ENCODE measurements at regions not wholly inside any gene's neighbourhood (a gene's known extent, or its start where the extent isn't known, plus 50 kb on each side); places are given as distances from the start of the nearest gene placed in this dataset.

DNA sequence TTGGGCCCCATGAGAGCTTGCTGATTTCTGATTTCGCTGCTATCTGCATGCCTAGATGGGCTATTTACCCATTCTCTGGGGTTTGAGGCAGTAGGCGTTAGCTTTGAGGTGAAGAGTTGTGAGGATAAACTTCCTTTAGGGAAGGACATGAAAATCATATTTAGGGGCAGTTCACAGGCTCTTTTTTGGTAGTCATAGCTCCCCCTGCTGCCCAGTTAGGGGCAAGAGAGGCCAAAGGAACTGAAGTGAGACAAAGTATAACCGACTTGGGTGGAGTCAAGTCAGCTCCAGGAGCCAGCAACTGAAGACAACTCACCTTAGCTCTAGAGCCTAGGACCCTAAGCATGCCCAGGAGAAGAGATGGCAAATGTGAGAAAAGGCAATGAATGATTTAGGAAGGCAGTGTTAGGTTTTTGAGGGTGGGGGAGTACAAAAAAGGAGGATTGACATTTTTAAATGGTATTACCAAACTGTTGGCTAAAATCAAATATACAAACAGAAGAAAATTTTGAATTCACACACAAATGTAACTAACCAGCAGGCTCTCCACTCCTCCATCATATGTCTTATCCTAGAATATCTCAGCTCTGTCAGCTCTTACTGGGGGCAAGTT, 625.2 kb downstream of the LMO4 start:
- intact Hi-C loops (cut with micrococcal nuclease) = loop anchor here (1.0 to 10.0 kb wide), 3 partner anchors 629 to 819 kb away; partner anchors contain the start of gene LMO4
- H3K4me3 Mint-ChIP-seq = no peak overlapping the region
- peak; percentile 49 for ATAC-seq
- POLR2A ChIA-PET = interaction anchor here (1.1 kb wide), 1 partner anchor 625 kb away, joined by 3 read pairs; the partner anchor contains the start of gene LMO4
- peak; percentile 62 for TF ChIP-seq CTCF (IDR thresholded peaks at IDR 0.05)
- H3K4me1 Mint-ChIP-seq (ENCODE audit: low read depth) = no peaks in the 10 kb centered on the region
- H3K36me3 Mint-ChIP-seq (ENCODE audit: low read depth) = no peaks in the 10 kb centered on the region
- CTCF ChIA-PET = interaction anchor here (0.7 to 4.2 kb wide), 22 partner anchors 9 to 822 kb away, joined by 3 to 46 read pairs (median 4); no protein-coding TSS in a partner anchor
- peak; percentile 62 for DNase-seq
- no peak overlapping the region for H3K27ac Mint-ChIP-seq
- peaks cover 11% of the 10 kb centered on the region for H3K27me3 Mint-ChIP-seq
- H3K9me3 Mint-ChIP-seq = no peaks in the 10 kb centered on the region

DNA sequence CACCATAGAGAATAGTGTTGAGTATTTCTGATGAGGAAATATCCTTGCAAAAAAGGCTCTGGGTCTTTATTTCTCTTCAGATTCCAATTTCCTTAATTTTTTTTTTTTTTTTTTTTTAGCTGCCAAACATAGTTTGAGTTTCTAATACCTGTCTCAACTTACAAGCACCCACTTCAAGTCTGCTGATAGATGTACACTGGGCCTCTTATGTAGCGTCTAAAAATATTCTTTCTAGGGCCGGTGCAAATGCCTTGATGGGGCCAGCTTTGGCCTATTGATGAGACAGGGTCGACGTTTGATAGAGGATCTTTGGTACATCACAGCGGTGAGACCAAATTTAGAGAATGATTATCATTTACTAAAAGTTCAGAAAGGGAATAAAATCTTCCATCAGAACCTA, 626.4 kb downstream of the LMO4 start:
- ChIA-PET CTCF (interaction anchor here (1.4 to 4.2 kb wide), 5 partner anchors 11 to 824 kb away, joined by 3 to 46 read pairs (median 20); no protein-coding TSS in a partner anchor), POLR2A (no interaction called here)
- intact Hi-C loops (cut with micrococcal nuclease) = loop anchor here (10.0 kb wide), 2 partner anchors 630 to 820 kb away; partner anchors contain the start of gene LMO4
- Mint-ChIP-seq H3K4me1 (ENCODE audit: low read depth) (no peaks in the 10 kb centered on the region), H3K27ac (no peak overlapping the region), H3K9me3 (no peaks in the 10 kb centered on the region), H3K36me3 (ENCODE audit: low read depth) (no peaks in the 10 kb centered on the region), H3K4me3 (no peak overlapping the region), H3K27me3 (peaks cover 7% of the 10 kb centered on the region)
- no peak for ATAC-seq
- DNase-seq = no peak
- TF ChIP-seq CTCF (IDR thresholded peaks at IDR 0.05) = no peak

- TF ChIP-seq CTCF (IDR thresholded peaks at IDR 0.05) = no peak
- ChIA-PET POLR2A (no interaction called here), CTCF (no interaction called here)
- no peaks in the 10 kb centered on the region for H3K9me3 Mint-ChIP-seq
- no peaks in the 10 kb centered on the region for H3K36me3 Mint-ChIP-seq (ENCODE audit: low read depth)
- intact Hi-C loops (cut with micrococcal nuclease) = loop anchor here (10.0 kb wide), 2 partner anchors 631 to 821 kb away; partner anchors contain the start of gene LMO4
- DNase-seq (no peak), ATAC-seq (no peak)
- no peak overlapping the region for H3K27ac Mint-ChIP-seq
- H3K27me3 Mint-ChIP-seq = peaks cover 7% of the 10 kb centered on the region
- no peaks in the 10 kb centered on the region for H3K4me1 Mint-ChIP-seq (ENCODE audit: low read depth)
- H3K4me3 Mint-ChIP-seq = no peak overlapping the region
Measured at GRCh38 chr1:87956072-87956471, 627.4 kb downstream of the LMO4 start.

DNA sequence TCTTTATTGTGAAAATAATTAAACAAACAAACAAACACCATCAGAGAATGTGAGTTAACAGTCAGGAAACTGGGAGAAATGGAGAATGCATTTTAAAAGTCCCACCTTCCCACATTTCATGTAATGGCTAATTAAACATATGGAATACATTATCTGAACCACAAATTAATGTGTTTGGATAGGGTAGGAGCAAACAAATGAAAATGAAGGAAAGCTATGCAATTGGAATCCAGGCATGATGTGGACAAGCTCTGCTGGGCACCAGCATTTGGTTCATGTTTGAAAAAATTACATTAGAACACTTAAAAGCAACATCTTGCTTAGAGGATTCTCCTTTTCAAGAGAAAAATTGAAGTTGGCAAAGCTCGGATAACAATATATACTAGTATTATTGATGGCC, 628.1 kb downstream of the LMO4 start:
- Mint-ChIP-seq H3K4me3 (no peak overlapping the region), H3K27ac (no peak overlapping the region), H3K36me3 (ENCODE audit: low read depth) (no peaks in the 10 kb centered on the region), H3K27me3 (peaks cover 5% of the 10 kb centered on the region), H3K4me1 (ENCODE audit: low read depth) (no peaks in the 10 kb centered on the region), H3K9me3 (no peaks in the 10 kb centered on the region)
- intact Hi-C loops (cut with micrococcal nuclease) = loop anchor here (10.0 kb wide), 2 partner anchors 632 to 822 kb away; partner anchors contain the start of gene LMO4
- DNase-seq (no peak), ATAC-seq (no peak)
- POLR2A ChIA-PET = no interaction called here
- CTCF ChIA-PET = no interaction called here
- no peak for TF ChIP-seq CTCF (IDR thresholded peaks at IDR 0.05)

DNA sequence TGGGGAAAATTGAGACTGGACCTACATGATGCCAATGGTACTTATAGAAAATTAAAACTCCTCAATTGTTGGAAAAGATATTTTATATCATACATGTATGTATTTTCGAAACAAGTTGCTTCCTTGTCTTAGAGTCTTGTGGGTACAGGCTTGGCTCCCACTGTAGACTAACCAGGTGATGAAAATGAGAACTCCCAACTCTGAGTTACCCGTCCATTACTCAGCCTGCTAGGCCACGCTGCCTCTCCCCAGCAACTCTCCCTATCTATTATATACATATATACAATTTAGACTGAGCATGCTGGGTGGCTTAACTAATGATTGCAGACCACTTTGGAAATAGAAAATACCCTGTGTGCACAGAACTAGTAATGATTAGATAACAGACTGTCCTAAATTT, 628.7 kb downstream of the LMO4 start:
- TF ChIP-seq CTCF (IDR thresholded peaks at IDR 0.05) = no peak
- intact Hi-C loops (cut with micrococcal nuclease) = loop anchor here (10.0 kb wide), 2 partner anchors 633 to 823 kb away; partner anchors contain the start of gene LMO4
- ChIA-PET CTCF (no interaction called here), POLR2A (no interaction called here)
- ATAC-seq = no peak
- Mint-ChIP-seq H3K4me3 (no peak overlapping the region), H3K27ac (no peak overlapping the region), H3K27me3 (peaks cover 5% of the 10 kb centered on the region), H3K9me3 (no peaks in the 10 kb centered on the region), H3K4me1 (ENCODE audit: low read depth) (no peaks in the 10 kb centered on the region), H3K36me3 (ENCODE audit: low read depth) (no peaks in the 10 kb centered on the region)
- DNase-seq = no peak

Data from activated CD8-positive, alpha-beta T cell treated with anti-CD3 and anti-CD28 coated beads for 36 hours (primary cell).